Mesothelial cell of epicardium (in vitro differentiated cells): ENCODE measurements at regions not wholly inside any gene's neighbourhood (a gene's known extent, or its start where the extent isn't known, plus 50 kb on each side); places are given as distances from the start of the nearest gene placed in this dataset.

Source experiments
- DNase-seq, 2 experiments: peaks; one replicate each; pipeline ENCODE4 v3.0.0; 2021; ENCODE audit warnings: low spot score in 2 of 2; ENCODE audit not compliant: unreplicated experiment in 2 of 2
- H3K27ac Mint-ChIP-seq: 2 replicates; pipeline ENCODE4 v1.8.0; 2021; ENCODE audit warnings: mixed read lengths
- H3K27me3 Mint-ChIP-seq: 2 replicates; pipeline ENCODE4 v1.8.0; 2021; ENCODE audit warnings: low read depth, mixed read lengths
- H3K36me3 Mint-ChIP-seq: 2 replicates; pipeline ENCODE4 v1.8.0; 2021; ENCODE audit warnings: mixed read lengths
- H3K4me1 Mint-ChIP-seq: 2 replicates; pipeline ENCODE4 v1.8.0; 2021; ENCODE audit warnings: mixed read lengths
- H3K4me3 Mint-ChIP-seq: 2 replicates; pipeline ENCODE4 v1.8.0; 2021; ENCODE audit warnings: mild to moderate bottlenecking, moderate library complexity, mixed read lengths
- H3K9me3 Mint-ChIP-seq: 2 replicates; pipeline ENCODE4 v1.8.0; 2021; ENCODE audit warnings: mixed read lengths
- CTCF ChIP-seq: fragments of 200-600 bp; sonication (generic); IDR thresholded peaks from one replicate; pipeline ENCODE4 v1.5.0; 2021; ENCODE audit warnings: antibody characterized with exemption; ENCODE audit not compliant: unreplicated experiment

- DNase-seq = no peak
- H3K36me3 Mint-ChIP-seq = no peaks in the 10 kb centered on the region
- no peak overlapping the region for H3K27ac Mint-ChIP-seq
- no peaks in the 10 kb centered on the region for H3K4me1 Mint-ChIP-seq
- TF ChIP-seq CTCF = no peak
- peaks cover 30% of the 10 kb centered on the region for H3K27me3 Mint-ChIP-seq
- H3K4me3 Mint-ChIP-seq = no peak overlapping the region
- H3K9me3 Mint-ChIP-seq = no peaks in the 10 kb centered on the region
Observed at GRCh38 chr5:173534031-173534430, 82.4 kb downstream of the BOD1 start.

GRCh38 chr5:173532689-173533250, 83.7 kb downstream of the BOD1 start:
- no peaks in the 10 kb centered on the region for H3K4me1 Mint-ChIP-seq
- H3K27me3 Mint-ChIP-seq = peaks cover 20% of the 10 kb centered on the region
- no peak for TF ChIP-seq CTCF
- no peaks in the 10 kb centered on the region for H3K36me3 Mint-ChIP-seq
- no peak for DNase-seq
- H3K27ac Mint-ChIP-seq = no peak overlapping the region
- no peak overlapping the region for H3K4me3 Mint-ChIP-seq
- H3K9me3 Mint-ChIP-seq = no peaks in the 10 kb centered on the region

GRCh38 chr5:173531863-173532262, 84.6 kb downstream of the BOD1 start:
- Mint-ChIP-seq H3K9me3 (no peaks in the 10 kb centered on the region), H3K27me3 (peaks cover 18% of the 10 kb centered on the region), H3K4me3 (no peak overlapping the region), H3K27ac (no peak overlapping the region), H3K4me1 (no peaks in the 10 kb centered on the region), H3K36me3 (no peaks in the 10 kb centered on the region)
- no peak for DNase-seq
- no peak for TF ChIP-seq CTCF

- no peaks in the 10 kb centered on the region for H3K4me1 Mint-ChIP-seq
- no peaks in the 10 kb centered on the region for H3K9me3 Mint-ChIP-seq
- peaks cover 12% of the 10 kb centered on the region for H3K27me3 Mint-ChIP-seq
- H3K27ac Mint-ChIP-seq = no peak overlapping the region
- TF ChIP-seq CTCF = no peak
- no peaks in the 10 kb centered on the region for H3K36me3 Mint-ChIP-seq
- no peak for DNase-seq
- no peak overlapping the region for H3K4me3 Mint-ChIP-seq
Observed at GRCh38 chr5:173530547-173530946, 85.9 kb downstream of the BOD1 start.

GRCh38 chr5:173529861-173530260, 86.6 kb downstream of the BOD1 start:
- no peak for DNase-seq
- TF ChIP-seq CTCF = no peak
- Mint-ChIP-seq H3K36me3 (no peaks in the 10 kb centered on the region), H3K4me3 (no peak overlapping the region), H3K9me3 (no peaks in the 10 kb centered on the region), H3K27me3 (peaks cover 11% of the 10 kb centered on the region), H3K27ac (no peak overlapping the region), H3K4me1 (no peaks in the 10 kb centered on the region)

GRCh38 chr5:173527671-173528070, 88.8 kb downstream of the BOD1 start:
- Mint-ChIP-seq H3K4me3 (no peak overlapping the region), H3K9me3 (no peaks in the 10 kb centered on the region), H3K36me3 (no peaks in the 10 kb centered on the region), H3K27me3 (peaks cover 6% of the 10 kb centered on the region), H3K27ac (no peak overlapping the region), H3K4me1 (no peaks in the 10 kb centered on the region)
- TF ChIP-seq CTCF = no peak
- DNase-seq = no peak
